ENCODE measurements at regions not wholly inside any gene's neighbourhood (a gene's known extent, or its start where the extent isn't known, plus 50 kb on each side); places are given as distances from the start of the nearest gene placed in this dataset.

DNA sequence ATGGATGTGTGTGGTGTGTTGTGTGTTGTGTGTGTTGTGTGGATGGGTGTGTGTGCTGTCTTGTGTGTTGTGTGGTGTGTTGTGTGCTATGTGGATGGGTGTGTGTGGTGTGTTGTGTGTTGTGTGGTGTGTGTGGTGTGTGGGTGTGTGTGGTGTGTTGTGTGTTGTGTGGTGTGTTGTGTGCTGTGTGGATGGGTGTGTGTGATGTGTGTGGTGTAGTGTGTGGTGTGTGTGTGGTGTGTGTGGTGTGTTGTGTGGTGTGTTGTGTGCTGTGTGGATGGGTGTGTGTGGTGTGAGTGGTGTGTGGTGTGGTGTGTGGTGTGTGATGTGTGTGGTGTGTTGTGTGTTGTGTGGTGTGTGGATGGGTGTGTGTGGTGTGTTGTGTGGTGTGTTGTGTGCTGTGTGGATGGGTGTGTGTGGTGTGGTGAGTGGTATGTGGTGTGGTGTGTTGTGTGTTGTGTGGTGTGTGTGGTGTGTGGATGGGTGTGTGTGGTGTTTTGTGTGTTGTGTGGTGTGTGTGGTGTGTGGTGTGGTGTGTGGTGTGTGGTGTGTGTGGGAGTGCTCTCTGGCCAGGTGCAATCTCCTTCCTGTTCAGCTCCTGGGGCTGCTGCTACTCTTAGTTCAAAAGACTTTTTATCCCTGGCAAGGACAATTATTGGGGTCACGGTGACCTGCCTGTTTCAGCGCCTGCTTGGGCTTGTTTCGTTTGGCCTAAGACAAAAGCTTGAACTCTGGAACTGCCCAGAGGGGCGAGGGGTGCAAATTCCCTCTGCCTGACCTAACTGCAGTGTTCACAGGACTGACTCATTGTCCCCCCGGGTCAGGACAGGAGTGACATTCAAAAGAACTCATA lies 101.1 kb downstream of the UBIAD1 start:
- no peak for DNase-seq

DNA sequence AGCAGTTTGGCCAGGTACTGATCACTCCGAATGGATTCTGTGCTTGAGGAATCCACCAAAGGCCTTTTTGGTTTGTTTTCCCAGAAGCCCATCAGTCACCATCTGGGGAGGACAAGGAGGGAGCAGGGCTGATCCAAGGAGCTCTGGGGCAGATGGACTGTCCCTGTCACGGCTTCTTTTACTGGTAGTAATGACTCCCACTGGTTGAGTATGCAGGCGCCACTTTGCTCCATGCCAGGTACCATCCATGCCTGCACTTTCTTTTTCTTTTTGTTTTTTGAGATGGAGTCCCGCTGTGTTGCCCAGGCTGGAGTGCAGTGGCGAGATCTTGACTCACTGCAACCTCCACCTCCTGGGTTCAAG lies 101.7 kb downstream of the UBIAD1 start:
- DNase-seq, result no peak

DNA sequence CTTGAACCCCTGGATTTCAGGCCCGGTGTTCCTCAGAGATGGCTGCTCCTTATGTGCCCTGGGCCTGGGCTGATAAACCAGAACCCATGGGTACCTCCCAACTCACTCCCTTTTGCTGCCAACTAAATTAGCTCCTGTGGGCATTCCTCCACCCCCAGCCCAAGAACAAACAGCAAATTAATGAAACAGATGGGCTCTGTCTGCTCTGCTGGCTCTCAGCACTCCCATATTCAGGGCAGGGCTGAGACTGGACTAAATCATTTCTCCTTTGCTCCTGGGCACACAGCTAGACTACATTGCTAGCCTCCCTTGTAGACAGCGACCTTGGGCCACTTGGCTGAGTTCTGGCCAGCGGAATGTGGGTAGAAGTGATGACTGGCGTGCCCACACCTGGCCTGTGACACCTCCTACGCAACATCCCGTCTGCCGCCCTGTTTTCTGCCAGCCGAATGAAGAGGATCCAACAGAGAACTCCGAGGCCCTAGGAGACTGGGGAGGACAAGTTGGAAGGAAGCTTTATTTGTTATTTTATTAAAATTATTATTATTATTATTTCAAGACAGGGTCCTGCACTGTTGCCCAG lies 101.9 kb upstream of the DISP3 start:
- DNase-seq, result no peak

DNA sequence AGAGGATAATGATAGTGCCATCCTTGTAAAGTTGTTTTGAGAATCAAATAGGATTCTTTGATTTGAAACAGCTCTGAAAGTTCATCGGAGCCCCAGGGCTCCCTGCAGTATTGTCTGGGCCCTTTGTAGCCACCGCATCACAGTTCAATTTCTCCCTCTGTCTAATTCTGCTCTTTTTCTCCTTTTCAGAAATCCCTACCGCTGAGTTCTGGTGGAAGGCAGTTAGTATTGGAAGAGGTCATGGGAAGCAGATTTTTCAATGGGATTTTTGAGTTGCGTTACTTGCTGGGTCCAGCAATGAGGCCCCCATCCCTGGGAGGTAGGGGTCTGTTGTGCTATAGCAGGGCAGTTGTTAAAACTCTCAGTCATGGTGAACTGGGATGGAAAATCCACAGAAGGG lies 101.0 kb upstream of the DISP3 start:
- no peak for DNase-seq

DNA sequence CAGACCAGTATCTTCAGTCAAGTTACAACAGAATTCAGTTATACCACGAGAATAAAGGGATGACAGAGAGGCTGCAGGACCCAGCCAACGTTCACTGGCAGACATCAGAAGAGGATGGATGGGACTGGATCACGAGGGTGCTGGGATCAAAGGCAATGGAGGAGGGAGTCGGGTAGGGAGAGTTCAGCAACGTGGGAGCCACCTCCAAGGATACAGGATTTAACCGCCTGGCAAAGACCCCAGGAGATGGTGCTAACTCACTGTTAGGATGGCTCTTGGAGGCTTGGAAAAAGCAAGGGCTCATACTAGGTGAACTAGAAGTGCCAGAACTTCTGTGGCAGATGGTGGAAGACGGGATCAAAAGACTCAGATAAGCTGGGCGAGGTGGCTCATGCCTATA lies 99.1 kb upstream of the DISP3 start:
- no peak for DNase-seq

DNA sequence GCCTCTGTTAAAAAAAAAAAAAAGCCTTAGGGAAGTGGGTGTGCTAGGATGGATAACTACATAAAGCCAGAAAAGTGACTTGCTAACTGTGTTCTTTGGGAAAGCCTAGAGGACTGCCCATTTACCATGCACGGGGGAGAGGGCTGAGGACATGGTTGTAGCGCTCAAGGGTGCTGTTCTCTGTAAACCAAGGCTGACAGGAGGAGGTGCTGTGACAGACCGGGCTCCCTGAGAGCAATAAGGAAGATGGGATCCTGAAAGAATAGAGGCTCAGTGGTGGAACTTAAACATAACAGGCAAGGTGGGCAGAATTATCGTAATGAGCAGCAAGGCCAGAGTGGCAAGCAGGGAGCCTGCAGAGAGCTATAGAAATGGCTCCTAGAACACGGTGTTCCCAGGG lies 98.5 kb upstream of the DISP3 start:
- DNase-seq, result no peak

DNA sequence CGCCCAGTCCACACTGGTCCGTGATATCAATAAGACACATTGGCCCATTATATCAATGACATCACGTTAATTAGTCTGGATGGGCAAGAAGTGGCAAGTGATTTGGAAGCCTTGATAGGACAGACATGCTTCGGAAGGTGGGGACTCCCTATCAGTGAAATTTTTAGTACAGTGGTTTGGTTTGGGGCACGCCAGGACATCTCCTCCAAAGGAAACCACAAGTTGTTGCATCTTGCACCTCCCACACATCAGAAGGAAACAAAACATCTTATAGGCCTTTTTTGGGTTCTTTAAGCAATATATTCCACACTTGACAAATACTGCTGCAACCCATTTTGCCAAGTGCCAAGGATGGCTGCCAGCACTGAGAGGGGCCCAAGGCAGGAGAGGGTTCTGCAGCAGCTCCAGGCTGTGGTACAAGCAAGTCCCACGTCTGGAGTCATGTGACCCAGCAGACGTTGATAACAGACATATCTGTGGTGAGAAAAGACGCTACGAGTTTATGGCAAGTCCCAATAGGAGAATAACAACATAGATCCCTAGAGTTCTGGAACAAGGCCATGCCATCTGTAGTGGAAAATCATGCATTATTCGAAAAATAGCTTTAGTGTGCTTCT lies 95.3 kb upstream of the DISP3 start:
- no peak for DNase-seq

DNA sequence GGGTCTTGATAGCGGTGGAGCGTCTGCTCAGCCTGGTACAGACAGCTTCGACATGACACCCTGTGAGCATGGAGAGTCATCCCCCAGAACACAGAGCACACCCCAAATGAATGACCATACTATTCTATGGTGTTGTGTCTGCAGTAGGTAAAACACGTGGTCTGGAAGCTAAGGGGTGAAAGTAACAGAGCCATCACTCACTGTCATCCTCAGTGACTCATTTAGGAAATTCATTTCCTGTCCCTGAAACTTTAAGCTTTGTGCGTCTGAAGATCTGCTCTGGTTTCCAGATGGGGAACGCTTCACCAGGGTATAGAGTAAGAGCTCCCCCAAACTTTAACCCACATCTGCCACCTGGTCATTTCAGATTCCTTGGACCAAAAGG lies 94.8 kb upstream of the DISP3 start:
- no peak for DNase-seq

DNA sequence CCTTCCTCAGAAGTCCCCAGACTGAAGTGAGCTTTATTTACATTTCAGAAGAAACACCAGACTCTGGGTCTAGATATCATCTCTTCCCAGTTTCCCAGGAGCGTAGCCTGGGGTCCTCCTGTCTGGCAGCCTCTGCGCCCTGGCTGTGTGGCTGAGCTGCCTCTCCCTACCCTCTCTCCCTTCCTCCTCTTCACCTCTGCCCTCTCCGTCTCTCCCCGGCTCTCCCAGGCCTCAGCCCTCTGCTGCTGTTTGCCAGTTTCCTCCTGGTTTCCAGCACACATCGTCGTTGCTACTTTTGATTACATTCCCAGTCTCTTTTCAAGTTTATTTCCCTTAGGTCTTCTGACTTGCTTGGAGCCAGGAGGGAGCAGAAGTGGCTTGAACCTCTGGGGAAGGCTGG lies 91.1 kb upstream of the DISP3 start:
- DNase-seq, result no peak

DNA sequence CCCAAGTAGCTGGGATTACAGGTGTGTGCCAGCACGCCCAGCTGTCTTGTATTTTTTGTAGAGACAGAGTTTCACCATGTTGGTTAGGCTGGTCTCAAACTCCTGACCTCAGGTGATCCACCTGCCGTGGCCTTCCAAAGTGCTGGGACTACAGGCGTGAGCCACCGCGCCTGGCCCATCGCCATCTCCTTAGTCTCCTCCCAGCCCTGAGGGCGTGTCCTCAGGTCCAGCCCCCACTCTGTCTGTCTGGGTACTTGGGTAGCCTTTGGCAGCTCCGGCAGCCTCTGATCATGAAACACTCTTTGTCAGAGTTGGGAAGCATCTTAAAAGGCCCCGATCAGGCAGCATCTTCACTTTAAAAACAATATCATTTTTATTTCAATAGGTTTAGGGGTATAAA lies 90.3 kb upstream of the DISP3 start:
- DNase-seq, result no peak

DNA sequence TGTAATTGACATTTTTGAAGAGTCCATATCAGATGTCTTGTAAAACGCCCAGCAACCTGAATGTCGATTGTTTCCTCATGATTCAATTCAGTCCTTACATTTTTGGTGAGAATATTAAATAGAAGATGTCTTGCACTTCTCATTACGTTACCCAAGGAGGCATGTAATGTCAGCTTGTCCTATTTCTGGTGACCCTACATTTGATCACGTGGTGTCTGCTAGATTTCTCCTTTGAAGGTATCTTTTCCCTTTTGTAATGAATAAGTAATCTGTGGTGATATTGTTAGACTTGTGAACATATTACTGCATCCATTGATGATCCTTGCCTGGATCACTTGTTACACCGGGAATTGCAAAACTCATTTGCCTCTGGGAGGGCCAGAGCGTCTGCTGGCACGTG lies 87.6 kb upstream of the DISP3 start:
- no peak for DNase-seq

DNA sequence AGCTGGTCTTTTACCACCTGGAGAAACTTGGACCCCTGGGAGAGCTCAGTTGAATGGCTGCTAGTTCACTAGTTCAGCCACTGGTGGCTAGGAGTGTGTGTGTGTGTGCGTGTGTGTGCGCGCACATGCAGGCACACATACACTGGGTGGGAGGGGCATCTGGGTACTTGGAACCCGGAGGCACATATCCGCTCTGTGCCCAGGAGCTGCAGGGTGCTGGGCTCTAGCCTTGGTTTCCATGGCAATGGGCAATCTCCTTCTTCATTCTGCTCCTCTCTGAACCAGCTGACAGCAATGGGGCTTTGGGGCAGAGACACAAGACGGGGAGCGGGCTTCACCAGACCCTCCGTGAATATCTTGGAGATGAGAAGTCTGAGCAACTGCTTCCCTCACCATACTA lies 87.1 kb upstream of the DISP3 start:
- no peak for DNase-seq

DNA sequence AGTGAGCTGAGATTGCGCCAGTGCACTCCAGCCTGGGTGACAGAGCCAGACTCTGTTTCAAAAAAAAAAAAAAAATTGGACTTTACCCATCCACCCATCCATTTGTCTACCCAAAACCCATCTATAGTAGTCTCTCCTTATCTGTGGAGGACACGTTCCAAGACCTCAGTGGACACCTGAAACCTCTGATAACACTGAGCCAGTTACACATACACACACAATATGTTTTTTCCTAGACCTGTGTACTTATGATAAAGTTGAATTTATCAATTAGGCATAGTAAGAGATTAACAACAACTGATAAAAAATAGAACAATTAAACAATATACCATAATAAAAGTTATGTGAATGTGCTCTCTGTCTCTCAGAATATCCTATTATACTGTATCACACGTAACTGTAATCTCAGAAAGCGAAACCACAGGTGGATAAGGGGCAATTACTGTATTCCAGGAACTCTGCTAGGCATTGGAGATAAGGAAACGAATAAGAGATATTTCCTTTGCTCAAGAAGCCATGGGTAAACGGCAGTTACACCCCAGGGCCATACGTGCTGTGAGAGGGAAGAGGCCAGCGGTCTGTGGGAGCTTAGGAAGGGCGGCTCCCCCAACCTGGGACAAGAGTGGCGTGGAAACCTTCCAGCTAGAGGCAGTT lies 84.2 kb upstream of the DISP3 start:
- no peak for DNase-seq

DNA sequence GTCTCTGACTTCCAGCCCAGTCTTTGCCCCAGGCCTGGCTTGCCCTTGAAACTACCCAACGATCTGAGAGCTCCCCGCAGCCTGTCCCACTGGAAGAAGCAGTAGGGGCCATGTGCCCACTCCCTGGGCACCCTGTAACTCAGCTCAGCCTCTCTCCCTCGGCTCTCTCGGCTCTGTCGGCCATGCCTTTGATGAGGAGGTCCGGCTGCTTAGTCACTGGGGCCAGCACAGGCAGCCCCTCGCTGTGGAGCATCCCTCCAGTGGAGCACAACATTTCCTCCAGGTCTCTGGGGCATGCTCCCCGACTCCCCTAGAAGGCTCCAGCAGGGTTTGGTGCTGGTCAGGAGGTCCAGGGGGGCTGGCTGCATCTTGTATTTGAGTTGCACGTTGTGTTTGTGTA lies 83.3 kb upstream of the DISP3 start:
- no peak for DNase-seq

DNA sequence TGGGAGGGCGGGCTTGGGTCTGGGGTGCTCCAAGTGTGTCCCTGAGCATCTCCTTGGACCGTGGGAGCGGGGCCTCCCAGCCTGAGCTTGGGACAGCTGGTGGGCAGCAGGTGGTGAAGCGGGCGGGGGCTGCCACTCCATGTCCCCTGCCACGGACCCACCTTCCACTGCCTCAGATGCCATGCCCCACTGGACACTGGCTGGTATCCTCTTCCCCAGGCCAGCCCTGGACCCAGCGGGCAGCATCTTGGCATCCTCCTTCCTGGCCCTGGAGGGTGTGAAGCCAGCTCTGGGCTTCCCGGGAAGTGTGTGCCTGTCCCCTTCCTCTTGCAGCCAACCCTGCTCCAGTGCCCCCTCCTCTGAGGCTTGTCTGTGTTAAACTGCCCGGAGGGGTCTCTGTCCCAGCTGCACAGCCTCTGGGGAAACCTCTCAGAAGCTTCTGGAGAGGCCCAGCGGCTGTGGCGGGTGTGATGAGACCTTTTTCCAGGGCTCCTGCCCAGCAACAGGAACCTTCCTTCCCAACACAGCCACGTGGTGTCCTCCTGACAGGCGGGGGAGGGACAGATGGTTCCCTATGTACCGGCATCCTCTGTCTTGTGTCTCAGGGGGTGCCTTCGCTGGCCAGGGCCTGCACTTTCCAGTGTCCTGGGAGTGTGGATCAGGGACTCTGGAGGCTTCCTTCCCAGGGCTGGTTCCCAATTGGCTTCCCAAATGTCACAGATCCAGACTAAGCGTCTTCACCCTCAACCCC lies 81.6 kb upstream of the DISP3 start:
- DNase-seq, result no peak

DNA sequence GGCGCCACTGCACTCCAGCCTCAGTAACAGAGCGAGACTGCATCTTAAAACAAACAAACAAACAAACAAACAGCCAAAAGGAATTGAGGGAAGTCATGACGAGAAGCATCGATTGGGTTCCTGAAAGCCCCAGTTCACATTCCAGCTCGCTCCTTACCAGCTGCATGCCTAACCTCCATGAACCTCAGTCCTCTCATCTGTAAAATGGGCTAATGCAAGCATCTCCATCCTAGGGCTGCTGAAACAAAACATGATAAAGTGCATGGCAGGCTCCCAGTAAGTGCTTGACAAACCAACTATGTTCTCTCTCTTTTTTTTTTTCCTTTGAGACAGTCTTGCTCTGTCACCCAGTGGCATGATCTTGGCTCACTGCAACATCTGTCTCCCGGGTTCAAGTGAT lies 79.7 kb upstream of the DISP3 start:
- DNase-seq, result no peak

DNA sequence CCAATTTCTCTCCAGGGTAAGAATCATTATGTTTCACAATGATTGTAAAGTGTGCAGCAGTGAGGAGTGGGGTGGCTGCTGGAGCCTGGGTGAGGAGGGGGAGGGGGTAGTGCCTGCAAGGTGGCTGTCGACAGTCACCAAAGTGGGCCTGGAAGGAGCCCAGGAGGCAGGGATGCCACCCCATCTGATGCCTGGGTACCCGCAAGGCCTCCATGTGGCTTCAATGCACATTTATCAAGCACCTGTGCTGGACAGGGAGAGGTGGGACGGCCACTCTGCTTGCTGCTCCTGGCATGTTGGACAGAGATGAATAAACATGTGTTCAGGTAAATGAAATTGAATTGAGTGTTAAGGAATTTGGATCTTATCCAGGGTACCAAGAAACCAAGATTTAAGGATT lies 78.8 kb upstream of the DISP3 start:
- DNase-seq, result no peak

DNA sequence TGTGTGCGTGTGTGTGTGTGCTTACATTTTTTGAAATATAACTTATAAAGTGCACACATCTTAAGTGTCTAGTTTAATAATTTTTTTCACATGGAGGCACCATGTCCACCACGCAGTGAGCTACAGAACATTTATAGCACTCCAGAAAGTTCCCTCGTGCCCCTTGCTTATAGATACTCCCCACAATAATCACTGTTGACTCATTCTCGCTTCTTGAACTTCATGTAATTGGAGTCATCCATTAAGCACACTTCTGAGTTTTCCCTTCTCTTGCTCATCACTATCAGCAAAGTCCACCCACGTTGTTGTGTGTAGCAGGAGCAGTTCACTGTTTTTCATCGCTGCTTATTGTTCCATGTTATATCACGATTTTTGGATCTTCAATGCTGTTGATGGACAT lies 78.4 kb upstream of the DISP3 start:
- DNase-seq, result no peak

DNA sequence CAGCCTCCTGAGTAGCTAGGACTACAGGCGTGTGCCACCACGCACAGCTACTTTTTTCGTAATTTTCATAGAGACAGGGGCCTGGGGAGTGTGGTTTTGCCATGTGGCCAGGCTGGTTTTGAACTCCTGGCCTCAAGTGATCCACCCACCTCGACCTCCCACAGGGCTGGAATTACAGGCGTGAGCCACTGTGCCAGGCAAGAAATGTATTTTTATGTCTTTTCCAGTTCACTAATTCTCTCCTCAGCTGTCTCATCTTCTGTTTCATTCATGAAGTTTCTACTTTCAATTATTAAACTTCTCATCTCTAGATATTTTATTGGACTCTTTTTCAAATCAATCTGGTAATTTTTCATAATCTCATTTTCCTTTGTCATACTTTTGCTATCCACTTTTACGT lies 72.1 kb upstream of the DISP3 start:
- no peak for DNase-seq

DNA sequence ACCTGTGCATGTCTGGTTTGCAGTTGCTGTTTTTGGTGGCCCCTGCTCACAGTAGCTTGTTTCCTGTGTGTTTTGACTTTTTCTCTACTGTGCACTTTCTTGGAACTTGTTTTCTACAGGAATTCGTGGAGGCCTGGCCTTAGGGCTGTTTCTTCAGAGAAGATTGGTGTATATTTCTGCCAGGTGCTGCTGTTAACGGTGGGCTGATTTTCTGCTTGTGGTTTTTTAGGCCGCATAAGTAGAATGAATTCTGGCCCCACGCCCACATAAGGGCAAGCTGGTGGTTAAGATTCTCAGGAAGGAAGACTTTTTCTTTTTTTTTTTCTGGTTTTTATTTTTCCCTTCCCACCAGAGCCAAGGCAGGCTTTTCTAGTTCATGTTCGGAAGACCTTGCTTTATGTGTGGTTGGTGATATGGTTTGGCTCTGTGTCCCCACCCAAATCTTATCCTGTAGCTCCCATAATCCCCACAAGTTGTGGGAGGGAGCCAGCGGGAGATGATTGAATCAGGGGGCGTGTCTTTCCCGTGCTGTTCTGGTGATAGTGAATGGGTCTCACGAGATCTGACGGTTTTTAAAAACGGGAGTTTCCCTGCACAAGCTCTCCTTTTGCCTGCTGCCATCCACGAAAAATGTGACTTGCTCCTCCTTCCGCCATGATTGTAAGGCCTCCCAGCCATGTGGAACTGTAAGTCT lies 71.5 kb upstream of the DISP3 start:
- DNase-seq, result no peak

DNA sequence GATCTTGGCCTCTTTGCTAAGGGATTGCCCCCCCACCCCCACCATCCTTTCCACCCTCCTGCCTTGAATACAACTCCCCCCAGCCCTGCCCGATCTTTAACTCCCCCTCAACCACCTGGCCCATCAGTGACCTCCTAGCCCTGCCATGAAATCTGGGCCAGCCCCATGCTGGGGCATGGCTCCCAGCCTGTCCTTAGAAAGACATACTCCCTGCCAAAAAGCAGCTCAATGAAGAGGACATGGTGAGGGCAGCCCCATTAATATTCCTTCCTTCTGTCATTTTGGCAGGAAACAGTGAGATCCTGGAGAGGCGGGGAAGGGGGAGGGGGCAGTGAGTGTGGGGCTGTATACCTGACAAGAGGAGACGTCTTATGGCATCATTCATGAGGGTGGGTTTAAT lies 66.8 kb upstream of the DISP3 start:
- DNase-seq, result peak; percentile 11

DNA sequence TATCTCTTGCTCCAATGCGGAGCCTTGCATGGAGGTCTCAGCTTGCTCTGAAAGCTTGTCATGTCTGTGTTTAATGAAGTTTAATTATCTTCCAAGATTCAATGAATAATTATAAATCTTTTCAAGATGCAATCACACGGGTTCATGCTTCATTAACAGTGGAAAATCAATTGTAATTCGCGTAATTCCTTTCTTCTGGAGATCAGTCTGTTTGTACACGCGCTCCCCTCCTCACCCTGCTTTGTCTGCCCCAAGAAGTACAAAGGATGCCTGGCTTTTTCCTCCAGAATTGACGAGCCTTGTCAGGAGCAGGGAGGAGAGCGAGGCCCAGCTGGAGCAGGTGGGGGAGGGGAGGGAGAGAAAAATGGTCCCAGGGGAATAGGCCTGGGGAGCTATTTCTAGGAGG lies 65.0 kb upstream of the DISP3 start:
- DNase-seq, result no peak

Measured in NCI-H1092 (cell line).